Esophagus squamous epithelium (tissue), 5 donors: ENCODE measurements at regions not wholly inside any gene's neighbourhood (a gene's known extent, or its start where the extent isn't known, plus 50 kb on each side); places are given as distances from the start of the nearest gene placed in this dataset.

Experiments used
- DNase-seq: peaks from one replicate; lab custom pipeline; 2025; lab: John Stamatoyannopoulos, UW
- H3K27ac ChIP-seq, 4 donors: fragments of 200-600 bp; sonication (generic); one replicate each; pipeline ENCODE4 v1.5.1; 2016 to 2019; ENCODE audit warnings: mild to moderate bottlenecking in 1 of 4
- H3K27me3 ChIP-seq, 4 donors: fragments of 200-600 bp; sonication (generic); 1 replicate in 3 of 4; 2 replicates in 1 of 4; pipeline versions ENCODE4 v1.5.1 to v1.6.0; 2017 to 2021; ENCODE audit warnings: antibody characterized with exemption in 1 of 4
- H3K36me3 ChIP-seq, 3 donors: fragments of 200-600 bp; sonication (generic); one replicate each; pipeline ENCODE4 v1.5.1; 2016 to 2019
- H3K4me1 ChIP-seq, 3 donors: fragments of 200-600 bp; sonication (generic); one replicate each; pipeline ENCODE4 v1.5.1; 2017 to 2019
- H3K4me3 ChIP-seq, 4 donors: fragments of 200-600 bp; sonication (generic); 1 replicate in 3 of 4; 2 replicates in 1 of 4; pipeline ENCODE4 v1.5.1; 2016 to 2019; ENCODE audit warnings: mild to moderate bottlenecking in 2 of 4, moderate library complexity in 1 of 4
- H3K9me3 ChIP-seq, 3 donors: fragments of 200-600 bp; sonication (generic); one replicate each; pipeline ENCODE4 v1.5.1; 2016 to 2019
- CTCF ChIP-seq, 6 experiments: fragments of 450-650 bp in 4 of 6; fragments of 200-600 bp in 2 of 6; sonication (generic) in 2 of 6; IDR thresholded peaks; one replicate each; pipeline ENCODE4 v1.5.1; 2016 to 2019; ENCODE audit warnings: antibody characterized with exemption in 6 of 6, mild to moderate bottlenecking in 4 of 6, moderate library complexity in 4 of 6
- POLR2A ChIP-seq, 4 donors: fragments of 450-650 bp; IDR thresholded peaks; one replicate each; pipeline ENCODE4 v1.6.1; 2017; ENCODE audit warnings: antibody characterized with exemption in 4 of 4, mild to moderate bottlenecking in 4 of 4, moderate library complexity in 3 of 4
- WGBS, 2 donors: methylation state at CpG; one replicate each; pipeline ENCODE4 v1.1.5; 2018; 5-methylcytosine and 5-hydroxymethylcytosine counted together
- intact Hi-C: fragments of 100-400 bp; cut with DNase I; formaldehyde crosslinking; loops from one replicate; pipeline ENCODE4 v1.15.0; 2022
- donor health status: DM: yes; HTN: yes; CAD: no.

GRCh38 chr16:5770118-5770517 lies 672.5 kb upstream of the EEF2KMT start:
- Histone ChIP-seq H3K36me3 (no peaks in the 10 kb centered on the region), H3K9me3 (no peaks in the 10 kb centered on the region), H3K4me3 (no peak overlapping the region), H3K27ac (no peak overlapping the region), H3K27me3 (no peaks in the 10 kb centered on the region), H3K4me1 (no peaks in the 10 kb centered on the region)
- TF ChIP-seq CTCF (IDR thresholded peaks at IDR 0.05): no peak
- TF ChIP-seq POLR2A (IDR thresholded peaks at IDR 0.05): no peak
- DNase-seq: no peak
- 78 to 86% methylated on average over 2 of the region's 2 CpGs for WGBS, 2 donors
- intact Hi-C loops: no loop called here

GRCh38 chr16:5769513-5769912 lies 671.9 kb upstream of the EEF2KMT start:
- WGBS, 2 donors: 77 to 81% methylated on average over 5 of the region's 5 CpGs
- Histone ChIP-seq H3K4me1 (no peaks in the 10 kb centered on the region), H3K36me3 (no peaks in the 10 kb centered on the region), H3K27me3 (no peaks in the 10 kb centered on the region), H3K9me3 (no peaks in the 10 kb centered on the region), H3K4me3 (no peak overlapping the region), H3K27ac (no peak overlapping the region)
- intact Hi-C loops: no loop called here
- no peak for DNase-seq
- TF ChIP-seq POLR2A (IDR thresholded peaks at IDR 0.05) (no peak), CTCF (IDR thresholded peaks at IDR 0.05) (no peak)

- Histone ChIP-seq H3K36me3 (no peaks in the 10 kb centered on the region), H3K9me3 (no peaks in the 10 kb centered on the region), H3K4me1 (no peaks in the 10 kb centered on the region), H3K27ac (no peak overlapping the region), H3K27me3 (no peaks in the 10 kb centered on the region), H3K4me3 (no peak overlapping the region)
- TF ChIP-seq CTCF (IDR thresholded peaks at IDR 0.05): no peak
- no peak for TF ChIP-seq POLR2A (IDR thresholded peaks at IDR 0.05)
- intact Hi-C loops: no loop called here
- 65 to 76% methylated on average over 7 of the region's 7 CpGs for WGBS, 2 donors
- no peak for DNase-seq
These were observed 670.9 kb upstream of the EEF2KMT start for GRCh38 chr16:5768445-5768844.

GRCh38 chr16:5763176-5763575 lies 665.6 kb upstream of the EEF2KMT start:
- 60 to 62% methylated on average over 8 to 11 of the region's 11 CpGs for WGBS, 2 donors
- DNase-seq: no peak
- Histone ChIP-seq H3K4me1 (no peaks in the 10 kb centered on the region), H3K36me3 (no peaks in the 10 kb centered on the region), H3K27me3 (no peaks in the 10 kb centered on the region), H3K9me3 (no peaks in the 10 kb centered on the region), H3K4me3 (no peak overlapping the region), H3K27ac (no peak overlapping the region)
- intact Hi-C loops: no loop called here
- TF ChIP-seq CTCF (IDR thresholded peaks at IDR 0.05): no peak
- TF ChIP-seq POLR2A (IDR thresholded peaks at IDR 0.05): no peak

- 73 to 81% methylated on average over 10 of the region's 10 CpGs for WGBS, 2 donors
- Histone ChIP-seq H3K4me3 (no peak overlapping the region), H3K4me1 (no peaks in the 10 kb centered on the region), H3K36me3 (no peaks in the 10 kb centered on the region), H3K9me3 (no peaks in the 10 kb centered on the region), H3K27ac (no peak overlapping the region), H3K27me3 (no peaks in the 10 kb centered on the region)
- no peak for TF ChIP-seq CTCF (IDR thresholded peaks at IDR 0.05)
- TF ChIP-seq POLR2A (IDR thresholded peaks at IDR 0.05): no peak
- DNase-seq: no peak
- intact Hi-C loops: no loop called here
These were observed 664.8 kb upstream of the EEF2KMT start for GRCh38 chr16:5762362-5762761.
